GM10248 (cell line): ENCODE measurements at regions not wholly inside any gene's neighbourhood (a gene's known extent, or its start where the extent isn't known, plus 50 kb on each side); places are given as distances from the start of the nearest gene placed in this dataset.

Source experiments
- CTCF ChIA-PET: fragments of 300-600 bp; sonication (Branson Sonifier 250); formaldehyde crosslinking; extraction: SDS; loops from one replicate; lab custom pipeline; 2021; ENCODE audit warnings: antibody characterized with exemption; lab: Yijun Ruan, JAX
- POLR2A ChIA-PET: fragments of 350-650 bp; sonication (Branson Sonifier 250); formaldehyde crosslinking; extraction: SDS; loops from one replicate; lab custom pipeline; 2020; ENCODE audit warnings: antibody characterized with exemption; lab: Yijun Ruan, JAX
- DNase-seq: peaks from one replicate; pipeline ENCODE4 v3.0.0; 2012; ENCODE audit errors: extremely low spot score
- CTCF ChIP-seq: IDR thresholded peaks from 2 replicates; pipeline ENCODE4 v1.5.1; 2012; ENCODE audit warnings: mild to moderate bottlenecking, low read depth; ENCODE audit errors: extremely low read depth, missing control alignments, control extremely low read depth

GRCh38 chr2:187274146-187274545 lies 173.9 kb downstream of the CALCRL start:
- DNase-seq, result no peak
- no peak for TF ChIP-seq CTCF
- CTCF ChIA-PET, result no interaction called here
- POLR2A ChIA-PET, result no interaction called here

DNA sequence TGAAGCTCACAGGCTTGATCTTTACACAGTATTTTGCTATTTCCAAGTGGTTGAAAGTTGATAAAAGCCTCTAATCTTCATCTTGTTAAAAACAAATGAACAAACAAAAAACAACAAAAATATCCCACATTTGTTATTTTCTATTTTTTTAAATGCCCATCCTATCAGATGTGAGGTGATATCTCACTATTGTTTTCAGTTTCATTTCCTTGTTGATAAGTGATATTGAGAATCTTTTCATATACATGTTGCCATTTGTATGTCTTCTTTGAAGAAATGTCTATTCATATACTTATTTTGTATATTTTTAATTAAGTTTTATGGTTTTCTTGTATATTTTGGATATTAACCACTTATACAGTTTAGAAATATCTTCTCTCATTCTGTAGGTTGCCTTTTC lies 175.8 kb downstream of the CALCRL start:
- ChIA-PET POLR2A (no interaction called here), CTCF (no interaction called here)
- no peak for TF ChIP-seq CTCF
- DNase-seq, result no peak

GRCh38 chr2:187271825-187272224 lies 176.2 kb downstream of the CALCRL start:
- DNase-seq, result no peak
- TF ChIP-seq CTCF, result no peak
- CTCF ChIA-PET, result interaction anchor here (1.4 kb wide), 1 partner anchor 16 kb away, joined by 3 read pairs; no protein-coding TSS in a partner anchor
- POLR2A ChIA-PET, result no interaction called here

DNA sequence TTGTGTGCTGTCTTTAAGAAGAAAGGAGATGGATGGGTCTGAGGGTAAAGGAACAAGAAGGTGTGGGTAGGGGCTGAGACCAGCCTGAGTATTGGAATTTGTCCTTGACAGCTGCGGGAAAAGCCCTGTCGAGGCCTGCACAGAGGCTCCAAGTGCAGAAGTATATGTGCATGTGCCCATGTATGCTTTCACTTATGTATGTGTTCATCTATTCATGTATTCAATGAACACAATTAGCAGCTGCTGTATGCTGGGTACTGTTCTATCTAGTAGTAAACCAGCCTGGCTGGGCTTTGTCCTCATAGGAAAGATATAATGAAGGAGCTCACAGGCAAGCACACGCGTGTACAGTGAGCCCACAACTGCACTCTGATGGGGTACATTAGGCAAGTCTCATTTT lies 181.4 kb downstream of the CALCRL start:
- DNase-seq, result no peak
- no peak for TF ChIP-seq CTCF
- ChIA-PET CTCF (no interaction called here), POLR2A (no interaction called here)

- no peak for DNase-seq
- no peak for TF ChIP-seq CTCF
- CTCF ChIA-PET, result no interaction called here
- POLR2A ChIA-PET, result no interaction called here
Measured at GRCh38 chr2:187266147-187266546, 181.9 kb downstream of the CALCRL start.

DNA sequence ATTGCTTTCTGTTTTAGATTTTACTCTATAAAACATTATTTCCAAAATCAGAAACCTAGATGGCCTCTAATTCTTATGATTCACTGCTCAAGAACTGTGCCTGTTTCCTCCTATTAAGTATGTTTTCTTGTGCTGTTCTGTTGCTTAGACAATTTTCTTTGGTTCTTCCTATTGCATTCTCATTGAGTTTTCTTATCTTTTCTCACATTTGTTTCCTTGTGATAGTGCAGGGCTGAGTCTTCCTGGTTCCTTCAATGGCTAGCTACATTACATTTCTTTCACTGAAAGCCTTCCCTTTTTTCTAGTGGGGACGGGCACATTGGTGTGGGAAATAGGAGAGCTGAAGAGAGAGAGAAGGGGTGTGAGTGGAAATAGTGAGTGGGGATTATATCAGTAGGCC lies 183.4 kb downstream of the CALCRL start:
- POLR2A ChIA-PET, result no interaction called here
- DNase-seq, result no peak
- TF ChIP-seq CTCF, result no peak
- CTCF ChIA-PET, result no interaction called here
